Keratinocyte (primary cell): ENCODE measurements at regions not wholly inside any gene's neighbourhood (a gene's known extent, or its start where the extent isn't known, plus 50 kb on each side); places are given as distances from the start of the nearest gene placed in this dataset.

Source experiments
- DNase-seq: peaks from one replicate; pipeline ENCODE4 v3.0.0-alpha.2; 2011; ENCODE audit warnings: low read depth, missing footprints, low spot score
- FAIRE-seq: peaks from 2 replicates; lab custom pipeline; 2011; peaks lifted over from hg19 to GRCh38; lab: Jason Lieb, UNC
- H2AFZ ChIP-seq: 2 replicates; pipeline ENCODE4 v1.6.0; 2012; ENCODE audit warnings: low read length, control low read depth, inconsistent platforms; ENCODE audit not compliant: control insufficient read depth
- H3K27ac ChIP-seq: 2 replicates; pipeline ENCODE4 v1.5.1; 2011; ENCODE audit warnings: low read length; ENCODE audit not compliant: control insufficient read depth, insufficient read depth
- H3K27me3 ChIP-seq: 3 replicates; pipeline ENCODE4 v1.6.0; 2011; ENCODE audit warnings: low read length; ENCODE audit not compliant: control insufficient read depth, insufficient read depth; ENCODE audit errors: extremely low read depth
- H3K36me3 ChIP-seq, 2 experiments: 2 replicates in 1 of 2; 3 replicates in 1 of 2; pipeline ENCODE4 v1.5.1; 2011; ENCODE audit warnings: low read length in 2 of 2, mild to moderate bottlenecking in 1 of 2; ENCODE audit not compliant: control insufficient read depth in 2 of 2, insufficient read depth in 2 of 2; ENCODE audit errors: extremely low read depth in 1 of 2
- H3K4me1 ChIP-seq: 3 replicates; pipeline ENCODE4 v1.5.1; 2011; ENCODE audit warnings: low read length; ENCODE audit not compliant: control insufficient read depth, insufficient read depth; ENCODE audit errors: extremely low read depth
- H3K4me2 ChIP-seq: 3 replicates; pipeline ENCODE4 v1.6.0; 2011; ENCODE audit warnings: low read depth, low read length; ENCODE audit not compliant: control insufficient read depth, insufficient read depth; ENCODE audit errors: extremely low read depth
- H3K4me3 ChIP-seq, 3 experiments: fragments of 200-600 bp in 1 of 3; sonication (generic) in 1 of 3; 2 replicates in 2 of 3; 3 replicates in 1 of 3; pipeline ENCODE4 v1.5.1; 2011 to 2016; ENCODE audit warnings: low read length in 3 of 3, mild to moderate bottlenecking in 3 of 3, control low read depth in 2 of 3, inconsistent platforms in 1 of 3, low read depth in 1 of 3, mixed read lengths in 1 of 3, mixed run types in 1 of 3, moderate library complexity in 1 of 3; ENCODE audit not compliant: control insufficient read depth in 2 of 3, insufficient read depth in 2 of 3; ENCODE audit errors: extremely low read depth in 1 of 3
- H3K79me2 ChIP-seq: 2 replicates; pipeline ENCODE4 v1.6.0; 2012; ENCODE audit warnings: low read length; ENCODE audit not compliant: control insufficient read depth, insufficient read depth
- H3K9ac ChIP-seq: 3 replicates; pipeline ENCODE4 v1.6.0; 2011; ENCODE audit warnings: low read length; ENCODE audit not compliant: control insufficient read depth, insufficient read depth; ENCODE audit errors: extremely low read depth
- H3K9me1 ChIP-seq: 3 replicates; pipeline ENCODE4 v1.6.0; 2011; ENCODE audit warnings: low read length; ENCODE audit not compliant: control insufficient read depth, insufficient read depth; ENCODE audit errors: extremely low read depth
- H3K9me3 ChIP-seq: 2 replicates; pipeline ENCODE4 v1.5.1; 2012; ENCODE audit warnings: low read depth, low read length; ENCODE audit not compliant: control insufficient read depth
- H4K20me1 ChIP-seq: 3 replicates; pipeline ENCODE4 v1.6.0; 2011; ENCODE audit warnings: low read length; ENCODE audit not compliant: control insufficient read depth, insufficient read depth; ENCODE audit errors: extremely low read depth
- CTCF ChIP-seq, 3 experiments: IDR thresholded peaks in 1 of 3; conservative IDR thresholded peaks in 1 of 3; optimal IDR thresholded peaks in 1 of 3; 2 replicates in 2 of 3; 3 replicates in 1 of 3; pipeline versions ENCODE3 to v1.5.1; 2011; ENCODE audit warnings: low read length in 3 of 3, mild to moderate bottlenecking in 3 of 3, moderate library complexity in 2 of 3, control low read depth in 1 of 3, inconsistent platforms in 1 of 3; ENCODE audit not compliant: insufficient read depth in 2 of 3; ENCODE audit errors: extremely low read depth in 1 of 3
- EZH2 ChIP-seq: IDR thresholded peaks from one replicate; pipeline ENCODE4 v1.6.1; 2012; ENCODE audit warnings: inconsistent platforms, mild to moderate bottlenecking, low read length, moderate library complexity
- dilution Hi-C: fragments of 300-500 bp; cut with MboI; formaldehyde crosslinking; loops from one replicate; pipeline ENCODE4 v1.7.0; 2020; ENCODE audit warnings: low sequenced_read_pairs; ENCODE audit not compliant: extremely low pct_ligation_motif_present

GRCh38 chr2:196473617-196474016, 165.9 kb upstream of the CCDC150 start:
- H4K20me1 ChIP-seq = no peaks in the 10 kb centered on the region
- dilution Hi-C loops = no loop called here
- no peak overlapping the region for H3K9ac ChIP-seq
- no peaks in the 10 kb centered on the region for H3K4me1 ChIP-seq
- TF ChIP-seq CTCF (optimal IDR thresholded peaks at IDR 0.05 in 1 of 3, IDR thresholded peaks at IDR 0.05 in 1 of 3, conservative IDR thresholded peaks at IDR 0.05 in 1 of 3; ENCODE audit: extremely low read depth in 1 of 3, insufficient read depth in 2 of 3, low read length in 3 of 3) = no peak
- no peak for TF ChIP-seq EZH2
- H3K4me2 ChIP-seq = no peak overlapping the region
- H3K4me3 ChIP-seq = no peak overlapping the region
- no peaks in the 10 kb centered on the region for H3K9me3 ChIP-seq
- H3K79me2 ChIP-seq = no peaks in the 10 kb centered on the region
- H3K27me3 ChIP-seq = no peaks in the 10 kb centered on the region
- H2AFZ ChIP-seq = no peak overlapping the region
- DNase-seq (no peak), FAIRE-seq (no peak)
- no peak overlapping the region for H3K27ac ChIP-seq
- no peaks in the 10 kb centered on the region for H3K36me3 ChIP-seq
- no peaks in the 10 kb centered on the region for H3K9me1 ChIP-seq

- FAIRE-seq = no peak
- Histone ChIP-seq H3K4me3 (no peak overlapping the region), H3K27ac (no peak overlapping the region), H3K36me3 (no peaks in the 10 kb centered on the region), H3K79me2 (no peaks in the 10 kb centered on the region), H3K9ac (no peak overlapping the region), H3K27me3 (no peaks in the 10 kb centered on the region), H3K9me1 (no peaks in the 10 kb centered on the region), H2AFZ (no peak overlapping the region), H3K4me1 (no peaks in the 10 kb centered on the region), H3K4me2 (no peak overlapping the region), H4K20me1 (no peaks in the 10 kb centered on the region), H3K9me3 (no peaks in the 10 kb centered on the region)
- no peak for DNase-seq
- dilution Hi-C loops = no loop called here
- TF ChIP-seq EZH2 = no peak
- TF ChIP-seq CTCF (optimal IDR thresholded peaks at IDR 0.05 in 1 of 3, IDR thresholded peaks at IDR 0.05 in 1 of 3, conservative IDR thresholded peaks at IDR 0.05 in 1 of 3; ENCODE audit: extremely low read depth in 1 of 3, insufficient read depth in 2 of 3, low read length in 3 of 3) = no peak
These were observed 163.9 kb upstream of the CCDC150 start for GRCh38 chr2:196475611-196476010.
